AG09309 (cell line): ENCODE measurements at regions not wholly inside any gene's neighbourhood (a gene's known extent, or its start where the extent isn't known, plus 50 kb on each side); places are given as distances from the start of the nearest gene placed in this dataset.

ENCODE experiments used
- DNase-seq: peaks from one replicate; pipeline ENCODE4 v3.0.0-alpha.2; 2010; ENCODE audit warnings: low read depth
- H3K4me3 ChIP-seq: 2 replicates; pipeline ENCODE4 v1.5.1; 2011; ENCODE audit warnings: mild to moderate bottlenecking, low read depth, low read length, moderate library complexity; ENCODE audit not compliant: control insufficient read depth
- CTCF ChIP-seq: IDR thresholded peaks from 2 replicates; pipeline ENCODE4 v1.5.1; 2011; ENCODE audit warnings: mild to moderate bottlenecking, low read depth, low read length, inconsistent platforms; ENCODE audit not compliant: insufficient read depth, control insufficient read depth; ENCODE audit errors: missing control alignments

DNA sequence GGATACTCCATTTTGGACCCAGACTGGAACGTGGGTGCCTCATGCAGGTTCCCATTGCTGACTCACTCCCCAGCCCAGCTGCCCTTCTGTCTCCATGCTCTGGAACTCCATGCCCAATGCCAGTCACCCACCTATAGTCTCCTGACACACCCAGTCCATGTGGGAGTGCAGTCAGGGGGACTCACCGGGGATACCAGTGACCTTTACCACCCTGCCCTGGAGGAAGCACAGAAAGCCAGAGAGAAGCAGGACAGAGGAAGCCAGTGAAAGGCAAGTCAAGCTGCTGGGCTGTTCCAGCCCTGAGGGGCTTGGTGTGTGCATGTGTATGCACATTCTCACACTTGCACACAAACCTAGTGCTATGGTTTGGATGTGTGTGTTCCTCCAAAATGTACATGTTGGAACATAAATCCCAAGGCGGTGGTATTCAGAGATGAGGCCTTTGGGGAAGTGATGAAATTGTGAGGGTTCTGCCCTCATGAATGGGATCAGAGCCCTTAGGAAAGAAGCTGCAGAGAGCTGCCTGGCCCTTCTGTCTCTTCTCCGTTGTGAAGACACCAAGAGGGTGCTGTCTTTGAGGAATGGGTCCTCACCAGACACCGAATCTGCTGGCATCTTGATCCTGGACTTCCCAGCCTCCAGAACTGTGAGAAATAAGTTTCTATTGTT lies 121.4 kb upstream of the MAFB start:
- DNase-seq = no peak

GRCh38 chr20:40811004-40811403 lies 122.0 kb upstream of the MAFB start:
- H3K4me3 ChIP-seq = no peak overlapping the region
- DNase-seq = no peak

More for the DNA sequence above, 121.4 kb upstream of the MAFB start:
- no peak overlapping the region for H3K4me3 ChIP-seq
- no peak for TF ChIP-seq CTCF

DNA sequence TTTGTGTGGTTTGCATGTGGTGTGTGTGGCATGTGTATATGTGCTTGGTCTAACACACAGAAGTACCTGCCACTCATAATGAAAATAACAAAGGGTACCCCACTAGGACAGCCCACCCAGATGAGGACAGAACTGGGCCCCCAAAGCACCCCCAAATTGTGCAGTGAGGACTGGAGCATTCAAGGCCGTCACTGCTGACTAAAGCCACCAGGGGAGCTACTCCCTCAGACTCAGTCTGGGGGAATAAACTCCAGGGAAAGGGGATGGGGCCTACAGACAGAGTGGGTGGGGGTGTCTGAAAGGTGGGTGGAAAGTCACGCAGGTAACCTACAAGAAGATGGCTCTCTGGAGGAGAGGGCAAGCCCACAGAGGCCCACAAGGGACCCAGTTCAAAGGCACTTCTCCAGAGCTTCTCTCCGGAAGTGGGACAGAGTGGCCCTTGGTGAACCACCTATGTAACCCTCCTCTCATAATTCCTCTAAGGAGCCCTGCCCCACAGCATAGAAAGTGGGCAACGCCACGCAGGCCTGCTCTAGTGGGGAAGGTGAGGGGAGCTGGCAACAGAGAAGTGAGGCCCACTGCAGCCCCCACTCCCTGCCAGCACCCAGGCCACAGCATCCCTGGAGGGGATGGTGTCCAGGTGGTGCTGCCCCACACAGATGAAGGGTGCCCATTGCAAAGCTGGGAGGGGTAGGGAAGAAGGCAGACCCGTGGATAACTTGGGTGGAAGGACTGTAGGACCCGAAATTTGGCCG lies 122.8 kb upstream of the MAFB start:
- H3K4me3 ChIP-seq = no peak overlapping the region
- no peak for TF ChIP-seq CTCF
- DNase-seq = no peak

More at GRCh38 chr20:40811004-40811403, 122.0 kb upstream of the MAFB start:
- no peak for TF ChIP-seq CTCF

DNA sequence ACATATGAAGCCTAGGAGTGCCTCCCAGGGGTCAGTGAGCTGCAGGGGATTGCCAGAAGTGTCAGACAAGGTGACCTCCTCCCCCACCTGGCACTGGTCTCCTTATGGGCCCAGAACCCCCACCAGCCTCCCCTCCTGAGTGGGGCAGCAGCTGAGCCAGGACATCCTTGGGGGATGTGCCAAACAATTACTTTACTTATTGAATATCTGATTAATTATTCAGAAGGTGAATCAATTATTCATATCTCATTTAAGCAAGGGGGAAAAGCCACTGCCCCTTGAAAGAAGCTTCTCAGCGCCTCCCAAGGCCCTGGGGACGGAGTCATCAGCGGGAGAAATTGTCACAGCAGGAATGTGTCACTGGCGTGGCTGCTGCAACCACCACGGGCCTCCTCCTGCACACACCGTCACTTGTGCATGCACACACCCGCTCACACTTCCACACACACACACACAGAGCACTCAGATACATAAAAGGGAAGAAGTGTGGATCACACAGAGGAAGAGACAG lies 123.4 kb upstream of the MAFB start:
- no peak for DNase-seq
- TF ChIP-seq CTCF = no peak
- H3K4me3 ChIP-seq = no peak overlapping the region

DNA sequence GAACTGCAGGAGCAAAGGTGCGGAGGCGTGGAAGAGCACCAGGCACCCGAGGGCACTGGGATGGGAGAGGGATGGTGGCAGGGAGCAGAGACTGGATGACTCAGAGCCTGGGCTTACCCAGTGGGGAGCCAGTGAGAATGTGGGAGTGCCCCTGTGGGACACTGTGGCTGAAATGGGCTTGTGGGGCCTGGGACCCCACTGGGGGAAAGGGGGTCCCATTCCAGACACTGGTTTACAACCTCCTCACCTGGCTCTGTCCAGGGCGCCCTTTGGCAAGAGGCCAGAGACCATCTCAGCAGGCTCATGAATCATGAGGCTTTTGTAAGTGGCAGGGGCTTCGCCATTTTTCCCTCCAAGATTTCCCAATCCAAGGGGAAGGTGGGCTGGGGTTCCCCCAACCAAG lies 124.0 kb upstream of the MAFB start:
- no peak for TF ChIP-seq CTCF
- H3K4me3 ChIP-seq = no peak overlapping the region
- DNase-seq = no peak

DNA sequence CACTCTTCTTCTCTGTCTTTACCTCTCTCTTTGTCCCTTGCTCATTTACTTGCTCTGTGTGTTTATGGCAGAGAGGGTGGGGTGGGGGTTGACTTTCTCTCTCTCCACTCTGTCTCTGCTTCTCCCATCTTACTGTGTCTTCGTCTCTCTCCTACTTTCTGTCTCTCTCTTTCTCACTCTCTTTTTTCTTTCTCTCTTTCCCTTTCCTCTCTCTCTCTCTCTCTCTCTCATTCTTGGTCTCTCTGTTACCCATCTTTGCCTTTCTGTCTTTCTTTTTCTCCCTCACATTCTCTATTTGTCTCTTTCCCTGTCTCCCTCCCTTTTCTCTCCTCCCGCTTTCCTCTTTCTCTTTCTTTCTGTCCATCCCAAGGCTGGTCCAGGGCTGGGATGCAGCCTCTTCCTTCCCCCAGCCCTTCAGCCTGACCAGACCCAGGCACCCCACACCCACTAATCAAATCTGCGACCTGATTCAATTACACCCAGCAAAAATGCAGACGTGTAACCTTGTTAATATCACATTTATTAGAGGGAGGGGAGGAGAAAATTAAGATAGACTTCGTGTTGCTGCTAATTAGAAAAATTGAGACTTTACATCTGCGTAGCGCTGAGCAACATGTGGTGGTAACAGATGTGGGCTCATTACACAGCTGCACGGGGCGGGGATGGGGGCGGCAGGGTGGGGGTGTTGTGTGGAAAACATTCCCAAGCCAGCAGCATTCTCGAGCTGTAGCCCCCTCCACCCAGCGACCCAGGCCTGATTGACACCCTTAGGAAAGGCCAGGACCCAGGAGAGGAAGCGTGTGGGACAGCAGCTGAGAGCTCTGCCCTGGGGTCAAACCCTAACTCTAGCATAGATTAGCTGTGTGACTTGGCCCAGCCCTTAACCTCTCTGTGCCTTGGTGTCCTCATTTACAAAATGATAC lies 124.9 kb upstream of the MAFB start:
- no peak overlapping the region for H3K4me3 ChIP-seq
- DNase-seq = no peak
- no peak for TF ChIP-seq CTCF
